ENCODE measurements at regions not wholly inside any gene's neighbourhood (a gene's known extent, or its start where the extent isn't known, plus 50 kb on each side); places are given as distances from the start of the nearest gene placed in this dataset.
"Not testable (repeated sequence)": the region's sequence is repeated elsewhere in the genome, so short reads cannot be mapped to it uniquely, and the experiment has no call there.

- DNase-seq, result no peak
Measured at GRCh38 chr6:170146640-170147039, 144.2 kb downstream of the DLL1 start.

- not testable (repeated sequence) for DNase-seq
Measured at GRCh38 chr6:170146131-170146530, 144.7 kb downstream of the DLL1 start.

DNA sequence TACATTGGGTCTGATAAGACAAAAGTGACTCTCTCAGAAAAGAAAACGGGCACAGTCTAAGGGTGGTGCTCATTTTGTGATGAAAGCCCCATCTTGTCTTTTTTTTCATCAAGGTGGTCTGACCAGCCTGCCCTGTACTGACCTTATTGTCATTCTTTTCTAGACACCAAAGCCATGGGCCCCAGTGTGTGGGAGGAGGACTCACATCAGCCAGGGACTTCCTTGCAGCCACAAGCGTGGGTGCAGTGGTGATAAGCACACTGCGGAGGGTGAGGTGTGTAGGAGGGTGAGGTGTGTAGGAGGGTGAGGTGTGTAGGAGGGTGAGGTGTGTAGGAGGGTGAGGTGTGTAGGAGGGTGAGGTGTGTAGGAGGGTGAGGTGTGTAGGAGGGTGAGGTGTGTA is 145.2 kb downstream of the DLL1 start:
- not testable (repeated sequence) for DNase-seq

DNA sequence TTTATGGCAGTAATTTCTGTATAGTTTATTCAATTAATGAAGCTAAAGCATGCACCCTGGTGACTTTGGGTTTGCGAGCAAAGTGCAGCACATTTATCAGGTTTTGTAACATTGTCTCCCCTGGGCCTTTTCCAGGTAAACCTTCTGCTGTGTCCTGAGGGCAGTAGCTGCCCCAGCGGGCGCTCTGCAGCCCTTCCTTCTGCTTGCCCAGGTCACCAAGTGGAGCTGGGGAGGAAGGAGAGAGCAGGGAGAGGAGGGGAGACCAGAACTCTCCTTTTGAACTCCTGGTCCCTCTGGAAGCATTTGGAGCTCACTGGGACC is 145.6 kb downstream of the DLL1 start:
- DNase-seq, result no peak

GRCh38 chr6:170144571-170145271 is 146.2 kb downstream of the DLL1 start:
- no peak for DNase-seq

DNA sequence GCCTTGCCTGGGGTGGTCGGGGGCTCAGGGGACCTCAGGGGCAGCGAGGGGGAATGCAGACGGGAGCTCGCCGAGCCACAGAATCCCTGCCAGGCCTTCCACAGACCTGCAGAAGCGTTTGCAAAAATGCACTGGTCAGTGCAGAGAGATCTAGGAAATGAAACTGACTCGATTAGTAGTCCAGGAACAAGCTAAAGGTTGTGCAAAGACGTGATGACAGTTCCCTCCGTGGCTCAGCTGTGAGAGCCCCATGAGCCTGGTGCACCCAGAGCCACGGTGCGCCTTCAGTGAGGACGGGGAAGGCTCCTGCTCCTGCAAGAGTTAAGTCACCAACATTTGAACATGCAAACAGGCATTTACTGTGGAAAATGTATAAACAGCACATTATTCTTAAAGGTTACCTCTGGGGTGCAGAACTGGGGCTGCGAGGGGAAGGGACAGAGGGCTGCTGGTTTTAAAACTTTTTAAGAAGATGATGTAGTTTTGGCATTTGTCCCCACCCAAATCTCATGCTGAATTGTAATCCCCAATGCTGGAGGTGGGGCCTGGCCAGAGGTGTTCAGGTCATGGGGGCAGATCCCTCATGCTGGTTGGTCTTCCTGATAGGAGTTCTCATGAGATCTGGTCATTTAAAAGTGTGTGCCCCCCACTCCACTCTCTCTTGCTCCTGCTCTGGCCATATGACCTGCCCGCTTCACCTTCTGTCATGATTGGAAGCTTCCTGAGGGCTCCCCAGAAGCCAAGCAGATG is 147.3 kb downstream of the DLL1 start:
- DNase-seq, result no peak

- DNase-seq, result no peak
Measured at GRCh38 chr6:170142559-170142958, 148.3 kb downstream of the DLL1 start.

GRCh38 chr6:170141061-170141460 is 149.8 kb downstream of the DLL1 start:
- not testable (repeated sequence) for DNase-seq

- no peak for DNase-seq
Measured at GRCh38 chr6:170140129-170140528, 150.7 kb downstream of the DLL1 start.

DNA sequence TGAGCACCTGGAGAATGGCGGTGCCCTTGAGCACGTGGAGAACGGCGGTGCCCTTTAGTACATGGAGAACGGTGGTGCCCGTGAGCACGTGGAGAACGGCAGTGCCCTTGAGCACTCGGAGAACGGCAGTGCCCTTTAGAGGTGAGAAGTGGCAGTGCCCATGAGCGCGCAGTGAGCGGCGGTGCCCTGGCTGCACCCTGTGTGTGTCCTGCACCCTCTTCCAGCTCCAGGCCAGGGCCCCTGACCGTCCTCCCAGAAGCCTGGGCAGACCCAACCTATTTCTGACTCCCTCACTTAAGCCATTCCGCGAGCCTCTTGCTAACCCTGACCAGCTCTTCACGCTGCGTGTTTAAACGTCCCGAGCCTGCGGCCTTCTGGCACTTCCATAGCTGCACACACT is 151.3 kb downstream of the DLL1 start:
- DNase-seq, result no peak

GRCh38 chr6:170139046-170139445 is 151.8 kb downstream of the DLL1 start:
- DNase-seq, result not testable (repeated sequence)

DNA sequence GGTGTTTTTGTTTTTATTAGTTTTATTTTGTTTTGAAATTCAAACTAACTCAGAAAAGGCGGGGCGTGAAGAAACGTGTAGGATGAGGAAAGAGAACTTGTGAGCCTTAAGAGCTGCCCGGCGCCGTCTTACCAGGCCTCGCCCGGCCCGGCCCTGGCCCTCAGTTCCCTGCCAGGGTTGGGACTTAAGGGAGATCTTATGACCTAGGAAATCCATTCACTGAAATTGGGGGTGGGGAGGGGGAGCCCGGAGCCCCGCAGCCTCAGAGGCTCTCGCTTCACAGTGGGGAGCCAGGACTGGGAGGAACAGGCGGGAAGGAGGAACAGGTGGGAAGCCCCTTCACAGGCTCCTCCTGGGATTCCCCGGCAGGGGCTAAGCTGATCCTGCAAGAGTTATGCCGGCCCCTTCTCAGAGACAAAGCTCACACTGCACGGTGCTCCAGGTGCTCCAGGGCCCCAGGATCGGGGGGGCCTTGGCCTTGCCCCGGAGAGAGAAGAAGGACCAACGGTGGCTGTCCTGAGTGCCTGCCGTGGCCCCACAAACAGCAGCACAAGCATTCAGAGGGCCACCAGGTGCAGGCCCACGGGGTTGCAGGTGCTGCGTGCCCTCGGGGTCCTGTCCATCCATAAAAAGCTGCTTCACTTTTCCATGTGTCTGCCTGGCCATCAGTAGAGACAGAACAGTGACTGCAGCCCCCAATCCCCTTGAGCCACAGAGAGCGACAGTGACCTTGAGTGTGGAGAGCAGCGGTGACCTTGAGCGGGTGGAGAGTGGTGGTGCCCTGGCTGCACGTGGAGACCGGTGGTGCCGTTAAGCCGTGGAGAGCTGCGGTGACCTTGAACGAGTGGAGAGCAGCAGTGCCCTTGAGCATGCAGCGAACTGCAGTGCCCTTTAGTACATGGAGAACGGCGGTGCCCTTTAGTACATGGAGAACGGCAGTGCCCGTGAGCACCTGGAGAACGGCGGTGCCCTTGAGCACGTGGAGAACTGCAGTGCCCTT is 152.7 kb downstream of the DLL1 start:
- DNase-seq, result no peak

- no peak for DNase-seq
Measured at GRCh38 chr6:170137176-170137891, 153.5 kb downstream of the DLL1 start.

DNA sequence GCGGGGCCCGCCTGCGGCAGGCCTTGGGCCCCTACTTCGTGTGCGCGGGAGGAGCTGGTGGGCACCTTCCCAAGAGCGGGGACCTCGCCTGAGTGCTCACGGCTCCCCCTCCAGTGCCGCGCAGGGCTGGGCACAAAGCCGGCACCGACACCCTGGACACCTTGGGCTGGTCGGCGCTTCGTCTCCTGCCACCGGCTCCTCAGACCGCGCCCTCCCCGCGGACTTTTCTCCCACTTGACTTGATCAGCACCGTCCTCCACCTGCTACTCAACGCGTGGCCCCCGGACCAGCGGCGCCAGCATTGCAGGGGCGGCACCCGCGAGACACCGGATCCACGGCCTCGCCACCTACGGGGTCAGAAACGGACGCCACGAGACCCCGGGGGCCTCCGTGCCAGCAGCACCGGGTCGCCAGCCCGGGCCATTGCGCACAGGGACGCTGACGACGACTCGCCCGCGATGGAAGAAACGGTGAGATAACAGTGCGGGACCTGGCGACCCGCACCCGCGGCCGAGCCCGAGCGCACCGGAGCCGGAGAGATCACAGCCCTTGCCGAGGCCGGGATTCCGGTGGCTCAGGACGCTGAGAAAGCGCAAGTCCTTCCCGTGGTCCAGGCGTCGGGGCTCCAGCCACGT is 154.2 kb downstream of the DLL1 start:
- DNase-seq, result no peak

DNA sequence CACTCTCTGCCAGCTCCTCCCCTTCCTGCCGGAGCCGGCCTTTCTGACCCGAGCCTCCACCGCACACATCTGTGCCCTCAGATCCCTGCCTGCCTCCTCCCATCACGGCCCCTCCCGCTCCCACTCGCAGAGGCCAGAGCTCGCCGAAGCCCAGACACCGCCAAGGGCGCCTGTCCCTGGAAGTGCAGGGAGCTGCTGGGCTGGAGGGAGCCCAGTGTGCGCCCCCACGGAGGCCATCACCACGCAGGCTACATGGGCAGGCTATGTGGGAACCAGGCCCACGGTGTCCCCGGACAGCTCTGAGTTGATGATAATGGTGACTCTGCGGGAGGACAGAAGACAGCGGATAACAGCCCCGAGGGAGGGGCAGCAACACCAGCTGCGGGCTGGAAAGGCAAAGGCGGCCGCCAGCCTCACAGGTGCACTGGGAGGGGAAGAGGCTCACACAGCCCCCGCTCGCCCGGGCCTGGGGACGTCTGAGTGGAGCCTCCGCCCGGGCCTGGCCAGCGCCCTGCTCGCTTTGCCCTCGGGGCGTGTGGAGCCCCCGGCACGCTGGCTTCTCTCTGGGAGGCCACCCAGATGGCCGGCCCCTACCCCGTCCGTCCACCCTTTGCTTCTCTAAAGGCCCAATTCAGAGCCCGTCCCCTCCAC is 154.9 kb downstream of the DLL1 start:
- no peak for DNase-seq

DNA sequence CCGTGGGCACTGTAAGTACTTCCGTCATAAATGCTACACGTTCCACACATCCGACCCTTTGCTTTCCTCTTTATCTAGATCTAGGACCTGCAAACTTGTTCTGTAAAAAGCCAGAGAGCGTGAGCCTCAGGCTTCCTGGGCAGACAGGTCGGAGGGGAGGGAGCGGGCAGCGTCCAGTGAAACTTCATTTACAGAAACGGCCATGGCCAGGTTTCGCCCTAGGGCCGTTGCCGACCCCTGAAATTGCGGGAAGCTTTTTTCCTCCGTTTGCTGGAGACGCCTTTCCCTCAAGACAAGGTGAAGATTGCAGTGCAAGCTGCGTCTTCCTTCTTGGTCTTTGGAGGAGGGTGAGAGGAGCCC is 155.4 kb downstream of the DLL1 start:
- DNase-seq, result no peak

GRCh38 chr6:170134471-170135440 is 156.1 kb downstream of the DLL1 start:
- no peak for DNase-seq

GRCh38 chr6:170134031-170134470 is 156.8 kb downstream of the DLL1 start:
- peak; percentile 1 for DNase-seq

DNA sequence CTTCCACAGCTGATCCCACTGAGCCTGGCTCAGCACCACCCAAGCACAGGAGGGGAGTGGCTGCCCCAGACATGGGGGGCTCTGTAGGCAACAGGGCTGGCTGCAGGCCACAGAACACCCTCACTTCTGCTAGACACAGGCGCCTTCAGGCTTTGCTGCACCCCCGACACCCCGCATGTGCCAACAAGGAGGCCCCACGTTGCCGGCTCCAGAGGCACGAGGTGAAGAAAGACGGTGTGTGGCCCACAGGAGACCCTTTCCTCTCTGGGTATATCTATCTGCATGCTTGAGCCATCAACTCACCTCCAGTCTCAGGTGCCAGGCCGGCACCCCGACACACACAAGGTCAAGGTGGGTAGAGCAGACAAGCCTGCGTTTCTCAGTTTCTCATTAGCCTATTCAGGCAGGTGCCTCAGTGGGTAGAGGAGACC is 158.3 kb downstream of the DLL1 start:
- no peak for DNase-seq

DNA sequence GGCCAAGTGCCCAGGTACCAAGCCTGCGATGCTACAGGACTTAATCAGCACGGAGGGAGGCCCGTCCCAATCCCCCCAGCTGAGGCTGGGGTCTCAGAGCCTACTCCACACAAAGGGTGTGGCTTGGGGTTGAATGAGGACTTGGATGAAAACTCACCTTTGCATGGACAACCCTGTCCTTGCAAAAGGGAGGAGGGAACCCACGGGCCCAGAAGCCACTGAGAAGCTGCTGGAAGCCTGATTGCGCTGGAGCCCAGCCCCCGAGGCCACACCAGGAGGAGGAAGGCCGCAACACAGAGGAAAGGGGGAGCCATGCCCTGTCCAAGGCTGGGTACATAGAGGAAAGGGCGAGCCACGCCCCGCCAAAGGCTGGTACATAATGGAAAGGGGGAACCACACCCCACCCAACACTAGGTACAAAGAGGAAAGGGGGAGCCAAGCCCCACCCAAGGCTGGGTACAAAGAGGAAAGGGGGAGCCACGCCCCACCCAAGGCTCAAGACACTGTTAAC is 158.8 kb downstream of the DLL1 start:
- no peak for DNase-seq

All from activated CD4-positive, alpha-beta T cell treated with anti-CD3 and anti-CD28 coated beads for 1 hour (primary cell).